Loucy (cell line): ENCODE measurements at regions not wholly inside any gene's neighbourhood (a gene's known extent, or its start where the extent isn't known, plus 50 kb on each side); places are given as distances from the start of the nearest gene placed in this dataset.

Experiments used
- H2AFZ ChIP-seq: fragments of 200-600 bp; sonication (generic); 2 replicates; pipeline ENCODE4 v1.6.0; 2016; ENCODE audit warnings: antibody characterized with exemption, mild to moderate bottlenecking, low read length, moderate library complexity
- H3F3A ChIP-seq: fragments of 200-600 bp; 2 replicates; pipeline ENCODE4 v1.6.0; 2016; ENCODE audit warnings: antibody characterized with exemption, low read depth, mild to moderate bottlenecking
- H3K27me3 ChIP-seq: fragments of 200-600 bp; sonication (generic); 2 replicates; pipeline ENCODE4 v1.6.1; 2014; ENCODE audit warnings: low read length, mild to moderate bottlenecking; ENCODE audit not compliant: insufficient read depth, poor library complexity, severe bottlenecking
- H3K36me3 ChIP-seq: fragments of 200-600 bp; sonication (generic); 2 replicates; pipeline ENCODE4 v1.6.1; 2016; ENCODE audit warnings: low read length; ENCODE audit not compliant: insufficient read depth
- H3K4me1 ChIP-seq: fragments of 200-600 bp; sonication (generic); 2 replicates; pipeline ENCODE4 v1.5.1; 2014; ENCODE audit warnings: low read length, mild to moderate bottlenecking; ENCODE audit not compliant: insufficient read depth, poor library complexity, severe bottlenecking
- H3K4me2 ChIP-seq: fragments of 200-600 bp; sonication (generic); 2 replicates; pipeline ENCODE4 v1.6.0; 2014; ENCODE audit warnings: antibody characterized with exemption, low read length, low read depth, mild to moderate bottlenecking; ENCODE audit not compliant: poor library complexity, severe bottlenecking
- H3K4me3 ChIP-seq: fragments of 200-600 bp; sonication (generic); 2 replicates; pipeline ENCODE4 v1.5.1; 2014; ENCODE audit warnings: low read length, mild to moderate bottlenecking, mixed read lengths; ENCODE audit not compliant: poor library complexity, severe bottlenecking
- H3K79me2 ChIP-seq: fragments of 200-600 bp; sonication (generic); 2 replicates; pipeline ENCODE4 v1.6.1; 2014; ENCODE audit warnings: low read length; ENCODE audit not compliant: insufficient read depth
- H3K9ac ChIP-seq: fragments of 200-600 bp; sonication (generic); 2 replicates; pipeline ENCODE4 v1.6.0; 2014; ENCODE audit warnings: mild to moderate bottlenecking, low read depth, low read length, moderate library complexity; ENCODE audit not compliant: poor library complexity, severe bottlenecking
- H3K9me2 ChIP-seq: fragments of 200-600 bp; sonication (generic); replicated peaks from 2 replicates; pipeline ENCODE4 v1.6.1; 2016; ENCODE audit warnings: low read depth, low read length, mixed read lengths
- H3K9me3 ChIP-seq: fragments of 200-600 bp; sonication (generic); 2 replicates; pipeline ENCODE4 v1.6.1; 2014; ENCODE audit warnings: mild to moderate bottlenecking, antibody characterized with exemption, low read length, low read depth; ENCODE audit not compliant: insufficient read depth
- H4K20me1 ChIP-seq: fragments of 200-600 bp; sonication (generic); 2 replicates; pipeline ENCODE4 v1.6.0; 2014; ENCODE audit warnings: antibody characterized with exemption, low read length, mild to moderate bottlenecking; ENCODE audit not compliant: insufficient read depth, poor library complexity, severe bottlenecking
- CTCF ChIP-seq: fragments of 200-600 bp; sonication (generic); conservative IDR thresholded peaks from 2 replicates; pipeline ENCODE4 v1.5.1; 2014; ENCODE audit warnings: mild to moderate bottlenecking, antibody characterized with exemption, low read length
- EZH2phosphoT487 ChIP-seq: fragments of 200-600 bp; IDR thresholded peaks from 2 replicates; pipeline ENCODE4 v1.6.1; 2018; ENCODE audit warnings: antibody characterized with exemption, mild to moderate bottlenecking, moderate library complexity, borderline replicate concordance

- H3K9me2 ChIP-seq, result no peaks in the 10 kb centered on the region
- no peak for TF ChIP-seq CTCF
- no peaks in the 10 kb centered on the region for H3K9me3 ChIP-seq
- H3K36me3 ChIP-seq, result no peaks in the 10 kb centered on the region
- peaks cover 21% of the 10 kb centered on the region for H3K4me1 ChIP-seq
- H3K4me2 ChIP-seq, result peak overlapping the region; percentile 25
- peak overlapping the region; percentile 7 for H3K9ac ChIP-seq
- H3K79me2 ChIP-seq, result no peaks in the 10 kb centered on the region
- H2AFZ ChIP-seq, result no peak overlapping the region
- H4K20me1 ChIP-seq, result no peaks in the 10 kb centered on the region
- H3F3A ChIP-seq, result no peaks in the 10 kb centered on the region
- no peaks in the 10 kb centered on the region for H3K27me3 ChIP-seq
- no peak overlapping the region for H3K4me3 ChIP-seq
Measured at GRCh38 chr1:57711326-57711725, 287.5 kb upstream of the DAB1 start.

GRCh38 chr1:57707631-57708030 is 283.8 kb upstream of the DAB1 start:
- H2AFZ ChIP-seq, result no peak overlapping the region
- H3K36me3 ChIP-seq, result no peaks in the 10 kb centered on the region
- H3K4me1 ChIP-seq, result peaks cover 20% of the 10 kb centered on the region
- H3K79me2 ChIP-seq, result no peaks in the 10 kb centered on the region
- H3K4me2 ChIP-seq, result no peak overlapping the region
- no peaks in the 10 kb centered on the region for H3K9me2 ChIP-seq
- H3K9ac ChIP-seq, result no peak overlapping the region
- no peaks in the 10 kb centered on the region for H3F3A ChIP-seq
- H3K9me3 ChIP-seq, result no peaks in the 10 kb centered on the region
- TF ChIP-seq EZH2phosphoT487 (no peak), CTCF (peak; percentile 42)
- H3K27me3 ChIP-seq, result no peaks in the 10 kb centered on the region
- no peaks in the 10 kb centered on the region for H4K20me1 ChIP-seq
- no peak overlapping the region for H3K4me3 ChIP-seq

- Histone ChIP-seq H3K9me2 (no peaks in the 10 kb centered on the region), H4K20me1 (no peaks in the 10 kb centered on the region), H3K4me1 (no peaks in the 10 kb centered on the region), H2AFZ (no peak overlapping the region), H3K9me3 (no peaks in the 10 kb centered on the region; the same call in 1 of the 2 replicates), H3K27me3 (no peaks in the 10 kb centered on the region), H3F3A (no peaks in the 10 kb centered on the region), H3K9ac (no peak overlapping the region), H3K36me3 (no peaks in the 10 kb centered on the region), H3K4me3 (no peak overlapping the region), H3K4me2 (no peak overlapping the region), H3K79me2 (no peaks in the 10 kb centered on the region)
- no peak for TF ChIP-seq EZH2phosphoT487
- no peak for TF ChIP-seq CTCF
Measured at GRCh38 chr1:57704811-57705210, 281.0 kb upstream of the DAB1 start.
